ENCODE measurements at regions not wholly inside any gene's neighbourhood (a gene's known extent, or its start where the extent isn't known, plus 50 kb on each side); places are given as distances from the start of the nearest gene placed in this dataset.

GRCh38 chr5:116935561-116936162, 361.0 kb upstream of the SEMA6A start:
- intact Hi-C loops (cut with micrococcal nuclease) = no loop called here

DNA sequence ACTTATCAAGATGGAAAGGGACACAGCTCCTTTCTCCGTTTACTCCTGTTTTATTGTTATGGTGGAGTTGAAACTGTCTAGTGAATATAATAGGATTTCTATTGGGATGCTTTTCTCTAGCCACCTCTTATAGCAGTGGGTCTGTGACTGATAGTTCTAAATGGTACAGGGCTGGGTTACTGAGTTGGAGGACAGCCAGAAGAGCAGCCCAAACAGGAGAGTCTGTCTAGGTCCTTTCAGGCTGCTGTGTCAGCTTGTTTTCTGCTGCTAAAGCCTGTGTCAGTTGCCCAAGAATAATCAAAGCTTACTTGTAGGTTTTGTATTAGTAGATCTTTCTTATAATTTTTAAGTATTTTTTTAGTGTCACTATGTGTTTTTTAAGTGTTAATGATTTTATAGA, 356.0 kb upstream of the SEMA6A start:
- intact Hi-C loops (cut with micrococcal nuclease) = no loop called here

- intact Hi-C loops (cut with micrococcal nuclease) = no loop called here
Observed at GRCh38 chr5:116923344-116923743, 348.7 kb upstream of the SEMA6A start.

- intact Hi-C loops (cut with micrococcal nuclease) = no loop called here
Observed at GRCh38 chr5:116922532-116922931, 347.9 kb upstream of the SEMA6A start.

DNA sequence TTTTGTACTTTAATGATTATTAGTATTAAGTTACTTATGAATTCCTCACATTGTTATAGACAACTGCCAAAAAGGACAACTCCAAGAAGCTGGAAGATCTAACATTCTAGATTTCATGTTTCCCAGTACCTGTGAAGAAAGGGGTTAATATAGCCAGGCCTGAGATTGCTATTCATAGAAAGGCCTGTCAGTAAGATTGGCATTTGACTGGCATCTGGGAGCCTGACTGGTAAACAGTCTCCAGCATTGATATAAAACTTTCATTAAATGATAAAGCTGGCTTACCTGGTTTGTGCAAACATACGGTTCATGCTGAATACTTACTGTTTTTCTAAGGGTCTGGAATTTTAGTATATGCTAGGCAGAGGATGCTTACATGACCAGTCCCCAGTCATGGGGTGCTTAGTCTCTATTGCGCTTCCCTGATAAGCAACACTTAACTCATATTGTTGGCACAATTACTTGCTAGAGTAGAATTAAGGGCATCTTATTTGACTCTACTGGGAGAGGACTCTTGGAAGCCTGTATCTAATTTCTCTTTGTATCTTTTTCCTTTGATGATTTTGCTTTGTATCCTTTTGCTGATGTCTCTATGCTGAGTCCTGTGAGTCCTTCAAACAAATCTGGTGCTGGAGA, 340.4 kb upstream of the SEMA6A start:
- intact Hi-C loops (cut with micrococcal nuclease) = no loop called here

- intact Hi-C loops (cut with micrococcal nuclease) = no loop called here
Observed at GRCh38 chr5:116912221-116912620, 337.6 kb upstream of the SEMA6A start.

GRCh38 chr5:116911074-116911473, 336.5 kb upstream of the SEMA6A start:
- intact Hi-C loops (cut with micrococcal nuclease) = no loop called here

GRCh38 chr5:116908537-116908936, 333.9 kb upstream of the SEMA6A start:
- intact Hi-C loops (cut with micrococcal nuclease) = no loop called here

DNA sequence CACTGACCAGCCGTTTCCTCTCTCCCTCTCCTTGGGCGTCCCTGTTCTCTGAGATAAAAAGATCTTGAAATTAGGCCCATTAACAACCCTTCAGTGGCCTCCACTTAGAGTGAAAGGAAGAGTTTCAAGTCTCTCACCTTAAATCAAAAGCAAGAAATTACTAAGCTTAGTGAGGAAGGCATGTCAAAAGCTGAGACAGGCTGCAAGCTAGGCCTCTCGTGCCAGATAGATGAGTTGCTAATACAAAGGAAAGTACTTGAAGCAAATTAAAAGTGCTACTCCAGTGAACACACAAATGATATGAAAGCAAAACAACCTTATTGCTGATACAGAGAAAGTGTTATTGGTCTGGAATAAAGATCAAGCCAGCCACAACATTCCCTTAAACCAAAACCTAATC, 331.3 kb upstream of the SEMA6A start:
- intact Hi-C loops (cut with micrococcal nuclease) = no loop called here

GRCh38 chr5:116900793-116901192, 326.2 kb upstream of the SEMA6A start:
- intact Hi-C loops (cut with micrococcal nuclease) = no loop called here

- intact Hi-C loops (cut with micrococcal nuclease) = no loop called here
Observed at GRCh38 chr5:116898917-116899316, 324.3 kb upstream of the SEMA6A start.

DNA sequence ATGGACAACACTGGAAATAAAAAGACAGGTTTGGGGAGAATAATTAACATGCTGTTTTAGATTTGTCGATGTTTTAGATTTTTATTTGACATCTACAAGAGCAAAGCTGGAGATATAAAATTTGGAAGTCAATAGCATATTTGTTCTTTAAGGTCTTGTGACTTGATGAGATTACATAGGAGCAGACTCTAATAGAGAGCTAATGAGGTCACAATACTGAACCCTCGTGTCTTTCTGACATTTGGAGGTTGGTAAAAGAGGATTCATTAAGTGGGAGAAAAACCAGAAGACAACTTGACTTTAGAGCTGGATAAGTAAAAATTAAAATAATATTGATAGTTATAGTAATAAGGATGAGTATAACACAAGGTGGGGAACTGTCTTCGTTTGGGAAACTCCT, 322.7 kb upstream of the SEMA6A start:
- intact Hi-C loops (cut with micrococcal nuclease) = no loop called here

DNA sequence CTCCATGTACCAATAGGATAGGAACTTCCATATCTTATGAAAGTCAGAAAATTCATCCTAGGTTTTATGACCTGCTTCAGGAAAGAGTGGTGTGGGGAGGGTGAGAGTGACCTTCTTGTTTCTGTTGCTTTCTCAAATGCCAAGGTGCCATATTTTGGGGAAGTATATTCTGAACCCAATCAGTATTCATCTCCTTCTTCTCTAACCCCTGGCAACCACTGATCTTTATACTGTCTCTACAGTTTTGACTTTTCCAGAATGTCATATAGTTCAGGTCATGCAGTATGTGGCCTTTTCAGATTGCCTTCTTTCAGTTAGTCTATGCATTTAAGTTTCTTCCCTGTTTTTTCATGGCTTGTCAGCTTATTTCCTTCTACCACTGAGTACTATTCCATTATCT, 321.4 kb upstream of the SEMA6A start:
- intact Hi-C loops (cut with micrococcal nuclease) = no loop called here

GRCh38 chr5:116892993-116893392, 318.4 kb upstream of the SEMA6A start:
- intact Hi-C loops (cut with micrococcal nuclease) = no loop called here

DNA sequence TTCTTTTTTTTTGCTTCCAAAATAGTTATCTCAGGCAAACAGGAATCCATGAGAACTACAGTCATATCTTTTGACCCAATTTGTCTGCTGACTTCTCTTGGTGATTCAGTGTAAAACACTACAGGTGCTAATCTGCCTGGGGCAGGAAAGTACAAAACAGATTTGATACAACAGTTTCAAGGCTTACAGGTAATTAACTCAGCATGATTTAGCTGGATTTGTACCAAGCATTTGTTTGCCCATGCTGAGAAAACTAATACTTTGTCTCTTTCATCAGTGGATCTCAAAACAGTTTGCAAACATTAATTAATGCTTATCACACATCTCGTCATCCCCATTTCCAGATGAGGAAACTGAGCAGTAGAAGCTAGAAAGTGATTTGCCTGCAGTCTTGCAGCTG, 312.5 kb upstream of the SEMA6A start:
- intact Hi-C loops (cut with micrococcal nuclease) = no loop called here

GRCh38 chr5:116885825-116886224, 311.2 kb upstream of the SEMA6A start:
- intact Hi-C loops (cut with micrococcal nuclease) = no loop called here

GRCh38 chr5:116883875-116884274, 309.3 kb upstream of the SEMA6A start:
- intact Hi-C loops (cut with micrococcal nuclease) = no loop called here

DNA sequence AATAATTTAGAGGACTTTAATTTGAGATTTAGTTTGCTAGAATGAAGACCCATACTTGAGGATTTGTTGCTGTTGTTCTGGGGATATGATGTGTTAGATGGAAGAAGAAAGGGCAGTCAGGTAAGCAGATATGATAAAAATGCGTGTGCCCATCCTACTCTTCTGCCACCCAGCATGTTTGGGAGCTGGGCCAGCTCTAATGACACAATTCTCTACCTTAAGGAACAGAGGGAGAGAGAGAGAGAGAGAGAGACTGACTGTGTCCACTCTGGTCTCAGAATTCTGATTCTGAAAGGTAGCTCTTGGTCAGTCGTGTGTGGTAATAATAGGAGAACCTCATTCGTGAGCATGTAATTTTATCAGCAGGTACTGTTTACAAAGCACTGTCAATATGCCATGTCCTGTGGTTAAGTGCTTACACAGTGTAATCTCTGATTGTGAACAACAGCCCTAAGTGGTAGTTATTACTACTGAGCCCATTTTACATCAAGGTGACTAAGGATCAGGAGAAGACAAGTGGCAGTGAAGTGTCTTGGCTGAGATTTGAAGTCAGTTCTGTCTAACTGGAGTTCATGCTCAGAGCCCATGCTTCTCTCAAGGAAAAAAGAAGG, 307.4 kb upstream of the SEMA6A start:
- intact Hi-C loops (cut with micrococcal nuclease) = no loop called here

DNA sequence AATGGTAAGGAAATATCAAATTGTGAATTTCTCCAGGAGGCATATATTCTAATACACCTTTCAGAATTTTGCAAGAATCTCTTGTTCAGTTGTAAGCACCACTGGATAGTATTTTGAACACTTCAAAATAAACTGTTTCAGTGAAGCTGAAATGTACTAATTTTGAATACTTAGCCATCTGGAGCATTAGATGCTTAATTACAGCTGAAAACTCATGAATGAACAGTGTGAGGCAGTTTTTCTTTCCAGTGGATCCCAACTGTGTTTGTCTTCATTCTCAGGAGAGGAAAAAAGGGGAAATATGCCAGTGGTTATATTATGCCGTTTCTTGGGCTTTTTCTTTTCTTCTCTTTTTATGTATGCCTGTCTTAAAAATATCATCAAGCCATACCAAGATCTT, 306.0 kb upstream of the SEMA6A start:
- intact Hi-C loops (cut with micrococcal nuclease) = no loop called here

- intact Hi-C loops (cut with micrococcal nuclease) = no loop called here
Observed at GRCh38 chr5:116880150-116880549, 305.5 kb upstream of the SEMA6A start.

- intact Hi-C loops (cut with micrococcal nuclease) = no loop called here
Observed at GRCh38 chr5:116876240-116876840, 301.7 kb upstream of the SEMA6A start.

- intact Hi-C loops (cut with micrococcal nuclease) = no loop called here
Observed at GRCh38 chr5:116872986-116873385, 298.4 kb upstream of the SEMA6A start.

GRCh38 chr5:116872486-116872885, 297.9 kb upstream of the SEMA6A start:
- intact Hi-C loops (cut with micrococcal nuclease) = no loop called here
